Epithelial cell of esophagus (primary cell): ENCODE measurements at regions not wholly inside any gene's neighbourhood (a gene's known extent, or its start where the extent isn't known, plus 50 kb on each side); places are given as distances from the start of the nearest gene placed in this dataset.
"Not testable (repeated sequence)": the region's sequence is repeated elsewhere in the genome, so short reads cannot be mapped to it uniquely, and the experiment has no call there.

Experiments used
- DNase-seq: peaks from one replicate; pipeline ENCODE4 v3.0.0; 2010; ENCODE audit warnings: low read depth
- H3K4me3 ChIP-seq: 2 replicates; pipeline ENCODE4 v1.5.1; 2011; ENCODE audit warnings: mild to moderate bottlenecking, low read length, control low read depth
- TF ChIP-seq, protein P1 (sequence below): IDR thresholded peaks from 2 replicates; pipeline ENCODE4 v1.5.1; 2011; ENCODE audit warnings: low read depth, mild to moderate bottlenecking, low read length, control low read depth, inconsistent platforms; ENCODE audit not compliant: insufficient read depth; ENCODE audit errors: missing control alignments

DNA sequence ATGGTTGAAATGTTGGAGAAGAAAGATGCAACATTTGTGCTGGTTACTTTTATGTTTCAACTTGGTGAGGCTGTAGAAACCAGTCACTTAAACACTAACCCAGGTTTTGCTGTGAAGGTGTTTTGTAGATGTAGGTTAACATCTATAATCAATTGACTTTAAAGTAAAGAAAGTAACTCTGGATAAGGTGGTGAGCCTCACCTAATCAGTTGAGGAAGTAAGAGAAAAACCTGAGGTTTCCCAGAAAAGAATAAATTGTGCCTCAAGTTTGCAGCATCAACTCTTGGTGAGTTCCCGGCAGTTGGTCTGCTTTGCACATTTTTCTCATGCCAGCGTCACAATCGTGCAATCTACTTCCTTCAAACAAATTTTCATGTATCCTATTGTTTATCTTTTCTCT, 673.4 kb downstream of the QKI start:
- DNase-seq, result no peak
- TF ChIP-seq, protein P1, sequence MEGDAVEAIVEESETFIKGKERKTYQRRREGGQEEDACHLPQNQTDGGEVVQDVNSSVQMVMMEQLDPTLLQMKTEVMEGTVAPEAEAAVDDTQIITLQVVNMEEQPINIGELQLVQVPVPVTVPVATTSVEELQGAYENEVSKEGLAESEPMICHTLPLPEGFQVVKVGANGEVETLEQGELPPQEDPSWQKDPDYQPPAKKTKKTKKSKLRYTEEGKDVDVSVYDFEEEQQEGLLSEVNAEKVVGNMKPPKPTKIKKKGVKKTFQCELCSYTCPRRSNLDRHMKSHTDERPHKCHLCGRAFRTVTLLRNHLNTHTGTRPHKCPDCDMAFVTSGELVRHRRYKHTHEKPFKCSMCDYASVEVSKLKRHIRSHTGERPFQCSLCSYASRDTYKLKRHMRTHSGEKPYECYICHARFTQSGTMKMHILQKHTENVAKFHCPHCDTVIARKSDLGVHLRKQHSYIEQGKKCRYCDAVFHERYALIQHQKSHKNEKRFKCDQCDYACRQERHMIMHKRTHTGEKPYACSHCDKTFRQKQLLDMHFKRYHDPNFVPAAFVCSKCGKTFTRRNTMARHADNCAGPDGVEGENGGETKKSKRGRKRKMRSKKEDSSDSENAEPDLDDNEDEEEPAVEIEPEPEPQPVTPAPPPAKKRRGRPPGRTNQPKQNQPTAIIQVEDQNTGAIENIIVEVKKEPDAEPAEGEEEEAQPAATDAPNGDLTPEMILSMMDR, result no peak
- H3K4me3 ChIP-seq, result no peak overlapping the region

DNA sequence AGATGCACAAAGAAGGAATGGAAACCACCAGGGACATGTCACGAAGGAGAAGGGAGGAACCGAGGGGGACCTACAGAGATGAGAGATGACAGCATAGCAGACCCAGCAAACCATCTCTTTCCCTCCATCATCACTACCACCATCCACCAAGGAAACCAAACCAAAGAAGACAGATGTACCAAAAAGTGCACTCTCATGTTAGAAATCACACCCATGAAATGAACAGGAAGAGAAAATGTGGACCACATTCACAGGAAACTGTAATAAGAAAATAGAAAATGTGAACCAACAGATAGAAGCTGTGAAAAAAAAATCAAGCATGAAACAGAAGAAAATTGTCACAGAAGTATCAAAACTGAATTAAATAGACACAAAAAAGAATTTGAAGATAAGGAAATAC, 672.7 kb downstream of the QKI start:
- DNase-seq, result no peak
- TF ChIP-seq, protein P1, result no peak
- H3K4me3 ChIP-seq, result no peak overlapping the region

- TF ChIP-seq, protein P1, result no peak
- no peak for DNase-seq
- H3K4me3 ChIP-seq, result no peak overlapping the region
Observed at GRCh38 chr6:164086076-164086887, 671.8 kb downstream of the QKI start.

DNA sequence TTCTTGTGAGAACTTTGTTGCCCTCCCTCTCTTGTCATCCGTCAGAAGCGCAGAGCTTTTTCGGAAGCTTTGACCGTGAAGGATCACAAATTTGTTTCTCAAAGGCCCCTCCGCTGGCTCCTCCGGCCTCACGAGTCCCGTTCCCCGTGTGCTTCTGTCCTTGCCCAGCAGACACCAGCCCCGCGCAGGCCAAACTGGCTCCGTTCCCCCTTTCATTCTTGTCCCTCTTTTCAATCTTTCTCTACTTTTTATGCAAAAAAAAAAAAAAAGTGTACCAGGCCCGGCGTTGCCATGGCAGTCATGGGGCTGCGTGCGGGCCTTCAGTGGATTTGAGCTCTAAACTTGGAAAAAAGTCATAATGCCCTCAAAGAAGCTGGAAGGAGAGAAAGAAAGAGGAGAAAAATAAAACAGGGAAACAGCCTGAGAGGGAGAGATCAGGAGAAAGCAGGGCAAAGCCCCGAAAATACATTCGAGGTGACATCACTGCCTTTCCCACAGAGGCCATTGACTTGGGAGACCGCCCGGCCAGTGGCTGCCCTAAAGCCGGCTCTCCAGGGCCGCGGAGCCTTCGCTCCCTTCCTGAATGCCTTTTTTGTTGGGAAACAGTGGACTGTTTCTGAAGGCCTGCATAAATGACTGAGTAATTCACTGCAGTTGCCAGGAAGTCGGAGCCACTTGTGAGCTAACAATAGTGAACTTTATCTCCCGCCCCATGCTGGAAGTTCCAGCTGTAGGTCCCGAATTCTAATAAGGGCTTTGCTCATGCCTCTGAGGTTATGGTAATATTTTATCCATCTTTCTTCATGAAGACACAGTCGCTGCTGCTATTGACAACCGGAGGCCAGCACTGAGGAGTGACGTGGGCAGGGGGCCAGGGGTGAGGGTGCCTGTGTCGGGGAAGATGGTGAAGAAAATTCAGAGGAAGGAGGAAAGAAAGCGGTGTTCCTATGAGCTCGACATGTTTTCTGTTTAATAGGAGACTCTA, 670.9 kb downstream of the QKI start:
- H3K4me3 ChIP-seq, result no peak overlapping the region
- TF ChIP-seq, protein P1, result no peak
- DNase-seq, result no peak

DNA sequence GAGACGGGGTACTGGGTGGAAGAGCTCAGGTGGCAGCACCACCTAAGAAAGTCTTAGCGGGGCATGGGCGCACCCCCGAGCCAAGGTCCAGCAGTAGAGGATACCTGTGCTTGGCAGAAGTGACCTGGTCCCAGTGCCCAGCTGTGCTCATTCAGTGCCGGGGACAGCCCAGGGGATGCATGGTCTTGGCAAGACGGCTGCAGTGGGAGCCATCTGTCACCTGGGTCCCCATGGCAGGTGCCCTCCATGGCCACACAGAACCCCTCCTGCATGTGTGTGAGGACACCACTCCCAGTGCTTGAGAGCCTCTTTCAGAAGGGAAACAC, 664.7 kb downstream of the QKI start:
- no peak for DNase-seq
- no peak overlapping the region for H3K4me3 ChIP-seq
- TF ChIP-seq, protein P1, result no peak

- no peak for DNase-seq
- no peak overlapping the region for H3K4me3 ChIP-seq
- TF ChIP-seq, protein P1, result no peak
Observed at GRCh38 chr6:164078532-164079274, 664.2 kb downstream of the QKI start.

DNA sequence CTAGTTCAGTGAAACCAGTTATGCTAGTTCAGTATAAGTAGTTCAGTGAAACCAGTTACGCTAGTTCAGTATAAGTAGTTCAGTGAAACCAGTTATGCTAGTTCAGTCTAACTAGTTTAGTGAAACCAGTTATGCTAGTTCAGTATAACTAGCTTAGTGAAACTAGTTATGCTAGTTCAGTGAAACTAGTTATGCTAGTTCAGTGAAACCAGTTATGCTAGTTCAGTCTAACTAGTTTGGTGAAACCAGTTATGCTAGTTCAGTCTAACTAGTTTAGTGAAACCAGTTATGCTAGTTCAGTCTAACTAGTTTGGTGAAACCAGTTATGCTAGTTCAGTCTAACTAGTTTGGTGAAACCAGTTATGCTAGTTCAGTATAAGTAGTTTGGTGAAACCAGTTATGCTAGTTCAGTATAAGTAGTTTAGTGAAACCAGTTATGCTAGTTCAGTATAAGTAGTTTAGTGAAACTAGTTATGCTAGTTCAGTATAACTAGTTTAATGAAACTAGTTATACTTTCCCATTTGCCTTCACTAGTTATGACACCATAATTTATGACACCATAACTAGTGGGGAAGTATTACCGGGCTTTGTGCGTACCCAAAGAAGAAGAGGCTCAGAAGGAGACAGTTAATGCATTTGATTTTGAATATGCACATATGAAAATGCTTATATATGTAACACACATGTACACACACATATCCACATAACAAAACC, 662.5 kb downstream of the QKI start:
- H3K4me3 ChIP-seq, DNase-seq: not testable (repeated sequence)
